Activated CD4-positive, alpha-beta T cell treated with anti-CD3 and anti-CD28 coated beads for 36 hours (primary cell): ENCODE measurements at regions not wholly inside any gene's neighbourhood (a gene's known extent, or its start where the extent isn't known, plus 50 kb on each side); places are given as distances from the start of the nearest gene placed in this dataset.
A peak's percentile ranks its signal among the peaks of the same experiment; 100 is the strongest.

Experiments
- ATAC-seq: fragments of 200-7000 bp; cut with Tn5 transposase; one replicate; pipeline ENCODE4 v1.10.0; 2021; ENCODE audit warnings: mild to moderate bottlenecking, moderate library complexity
- CTCF ChIA-PET: fragments of 350-600 bp; sonication (Branson Sonifier 250); formaldehyde crosslinking; loops from one replicate; lab custom pipeline; 2021; ENCODE audit warnings: antibody characterized with exemption; lab: Charles Lee
- POLR2A ChIA-PET: fragments of 350-600 bp; sonication (Branson Sonifier 250); formaldehyde crosslinking; loops from one replicate; lab custom pipeline; 2021; ENCODE audit warnings: antibody characterized with exemption, inconsistent platforms; lab: Charles Lee
- DNase-seq: peaks from one replicate; pipeline ENCODE4 v3.0.0-alpha.2; 2020
- H3K27ac Mint-ChIP-seq: one replicate; pipeline ENCODE4 v1.8.0; 2021; ENCODE audit warnings: mixed read lengths
- H3K27me3 Mint-ChIP-seq: one replicate; pipeline ENCODE4 v1.8.0; 2021; ENCODE audit warnings: mixed read lengths
- H3K36me3 Mint-ChIP-seq: one replicate; pipeline ENCODE4 v1.8.0; 2021; ENCODE audit warnings: low read depth, mixed read lengths
- H3K4me1 Mint-ChIP-seq: one replicate; pipeline ENCODE4 v1.8.0; 2021; ENCODE audit warnings: mixed read lengths
- H3K4me3 Mint-ChIP-seq: one replicate; pipeline ENCODE4 v1.8.0; 2021; ENCODE audit warnings: mild to moderate bottlenecking, moderate library complexity, mixed read lengths
- H3K9me3 Mint-ChIP-seq: one replicate; pipeline ENCODE4 v1.8.0; 2021; ENCODE audit warnings: low read depth, mixed read lengths
- intact Hi-C, 2 experiments: fragments of 100-400 bp; cut with DNase I in 1 of 2; cut with micrococcal nuclease in 1 of 2; formaldehyde crosslinking; loops; one replicate each; pipeline versions ENCODE4 v1.14.2 to v1.15.1; 2022 to 2024; cut with DNase I, micrococcal nuclease

GRCh38 chr5:158532739-158533138 is 567.0 kb downstream of the EBF1 start:
- Mint-ChIP-seq H3K36me3 (no peaks in the 10 kb centered on the region), H3K27me3 (no peaks in the 10 kb centered on the region), H3K4me3 (no peak overlapping the region), H3K27ac (no peak overlapping the region), H3K9me3 (no peaks in the 10 kb centered on the region), H3K4me1 (no peaks in the 10 kb centered on the region)
- ChIA-PET CTCF (interaction anchor here (0.6 kb wide), 1 partner anchor 8 kb away, joined by 3 read pairs; no protein-coding TSS in a partner anchor), POLR2A (interaction anchor here (0.6 kb wide), 1 partner anchor 62 kb away, joined by 3 read pairs; no protein-coding TSS in a partner anchor)
- no peak for DNase-seq
- ATAC-seq = no peak
- intact Hi-C loops = no loop called here

DNA sequence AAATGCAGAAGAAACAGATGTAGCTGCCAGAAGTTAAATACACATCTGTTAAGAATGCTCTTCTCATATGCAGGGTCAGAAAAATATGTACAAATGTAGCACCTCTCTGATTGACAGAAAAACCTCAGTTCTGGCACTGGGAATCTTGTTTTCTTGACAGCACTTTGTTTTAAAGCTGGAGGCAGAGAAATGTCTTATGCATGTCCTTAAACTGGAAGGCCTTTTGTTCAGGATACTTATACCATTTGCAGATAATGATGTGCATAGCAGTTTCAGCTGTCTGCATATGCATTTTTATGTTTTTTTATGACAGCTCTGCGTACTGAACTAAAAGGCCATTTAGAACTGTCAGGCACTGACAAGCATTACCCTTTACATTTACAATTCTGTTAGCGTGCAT is 567.9 kb downstream of the EBF1 start:
- no peak for ATAC-seq
- no peaks in the 10 kb centered on the region for H3K36me3 Mint-ChIP-seq
- intact Hi-C loops = no loop called here
- DNase-seq = no peak
- no peaks in the 10 kb centered on the region for H3K9me3 Mint-ChIP-seq
- no peak overlapping the region for H3K27ac Mint-ChIP-seq
- no peaks in the 10 kb centered on the region for H3K27me3 Mint-ChIP-seq
- H3K4me3 Mint-ChIP-seq = no peak overlapping the region
- H3K4me1 Mint-ChIP-seq = no peaks in the 10 kb centered on the region
- CTCF ChIA-PET = interaction anchor here (0.6 kb wide), 1 partner anchor 9 kb away, joined by 3 read pairs; no protein-coding TSS in a partner anchor
- POLR2A ChIA-PET = no interaction called here

- ChIA-PET CTCF (interaction anchor here (0.6 kb wide), 1 partner anchor 10 kb away, joined by 5 read pairs; no protein-coding TSS in a partner anchor), POLR2A (no interaction called here)
- Mint-ChIP-seq H3K27ac (no peak overlapping the region), H3K27me3 (no peaks in the 10 kb centered on the region), H3K9me3 (no peaks in the 10 kb centered on the region), H3K4me3 (no peak overlapping the region), H3K36me3 (no peaks in the 10 kb centered on the region), H3K4me1 (no peaks in the 10 kb centered on the region)
- intact Hi-C loops = no loop called here
- DNase-seq (no peak), ATAC-seq (no peak)
Observed at GRCh38 chr5:158530115-158530514, 569.6 kb downstream of the EBF1 start.

DNA sequence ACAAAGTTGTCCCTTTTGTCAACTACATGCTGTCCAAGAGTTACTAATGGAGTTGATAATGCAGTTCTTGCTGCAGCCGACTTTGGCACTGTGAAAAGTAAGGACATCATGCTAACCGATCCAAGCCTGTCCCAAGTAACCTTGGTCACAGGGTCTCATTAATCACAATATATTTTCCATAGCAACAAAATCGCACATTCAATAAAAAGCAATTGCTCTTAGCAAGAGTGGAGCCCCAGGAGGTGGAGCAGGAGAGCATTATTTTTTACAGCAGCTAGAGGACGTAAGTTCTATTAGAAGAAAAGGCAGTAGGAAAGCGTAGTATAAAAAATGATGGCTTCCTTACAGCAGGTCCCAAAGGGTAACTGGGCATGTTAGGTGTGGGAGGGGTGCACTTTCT is 570.3 kb downstream of the EBF1 start:
- no peak overlapping the region for H3K27ac Mint-ChIP-seq
- intact Hi-C loops = no loop called here
- no peaks in the 10 kb centered on the region for H3K27me3 Mint-ChIP-seq
- ATAC-seq (no peak), DNase-seq (no peak)
- H3K4me1 Mint-ChIP-seq = no peaks in the 10 kb centered on the region
- POLR2A ChIA-PET = no interaction called here
- no peaks in the 10 kb centered on the region for H3K9me3 Mint-ChIP-seq
- no peak overlapping the region for H3K4me3 Mint-ChIP-seq
- H3K36me3 Mint-ChIP-seq = no peaks in the 10 kb centered on the region
- CTCF ChIA-PET = no interaction called here

GRCh38 chr5:158525663-158526062 is 574.1 kb downstream of the EBF1 start:
- H3K4me1 Mint-ChIP-seq = peaks cover 3% of the 10 kb centered on the region
- ATAC-seq = no peak
- no peak for DNase-seq
- ChIA-PET POLR2A (no interaction called here), CTCF (no interaction called here)
- intact Hi-C loops = no loop called here
- no peak overlapping the region for H3K27ac Mint-ChIP-seq
- H3K36me3 Mint-ChIP-seq = no peaks in the 10 kb centered on the region
- H3K9me3 Mint-ChIP-seq = no peaks in the 10 kb centered on the region
- H3K27me3 Mint-ChIP-seq = no peaks in the 10 kb centered on the region
- H3K4me3 Mint-ChIP-seq = no peak overlapping the region

- Mint-ChIP-seq H3K27ac (no peak overlapping the region), H3K4me3 (no peak overlapping the region), H3K27me3 (no peaks in the 10 kb centered on the region), H3K9me3 (no peaks in the 10 kb centered on the region), H3K36me3 (no peaks in the 10 kb centered on the region), H3K4me1 (peaks cover 3% of the 10 kb centered on the region)
- intact Hi-C loops = no loop called here
- POLR2A ChIA-PET = no interaction called here
- DNase-seq (no peak), ATAC-seq (no peak)
- CTCF ChIA-PET = interaction anchor here (0.6 to 0.7 kb wide), 2 partner anchors 64 to 628 kb away, joined by 3 to 4 read pairs; no protein-coding TSS in a partner anchor
Observed at GRCh38 chr5:158524070-158524469, 575.6 kb downstream of the EBF1 start.

- no peaks in the 10 kb centered on the region for H3K9me3 Mint-ChIP-seq
- no peak overlapping the region for H3K4me3 Mint-ChIP-seq
- H3K27ac Mint-ChIP-seq = no peak overlapping the region
- H3K4me1 Mint-ChIP-seq = peaks cover 3% of the 10 kb centered on the region
- ATAC-seq (no peak), DNase-seq (no peak)
- ChIA-PET POLR2A (no interaction called here), CTCF (no interaction called here)
- H3K27me3 Mint-ChIP-seq = no peaks in the 10 kb centered on the region
- intact Hi-C loops = no loop called here
- H3K36me3 Mint-ChIP-seq = no peaks in the 10 kb centered on the region
Observed at GRCh38 chr5:158522776-158523175, 576.9 kb downstream of the EBF1 start.

- H3K9me3 Mint-ChIP-seq = no peaks in the 10 kb centered on the region
- H3K27ac Mint-ChIP-seq = no peak overlapping the region
- H3K4me3 Mint-ChIP-seq = no peak overlapping the region
- H3K27me3 Mint-ChIP-seq = no peaks in the 10 kb centered on the region
- POLR2A ChIA-PET = no interaction called here
- no peaks in the 10 kb centered on the region for H3K36me3 Mint-ChIP-seq
- intact Hi-C loops = no loop called here
- ATAC-seq = no peak
- CTCF ChIA-PET = no interaction called here
- H3K4me1 Mint-ChIP-seq = peaks cover 3% of the 10 kb centered on the region
- DNase-seq = no peak
Observed at GRCh38 chr5:158521995-158522394, 577.7 kb downstream of the EBF1 start.

GRCh38 chr5:158519433-158520021 is 580.2 kb downstream of the EBF1 start:
- no peak overlapping the region for H3K4me3 Mint-ChIP-seq
- H3K27me3 Mint-ChIP-seq = no peaks in the 10 kb centered on the region

DNA sequence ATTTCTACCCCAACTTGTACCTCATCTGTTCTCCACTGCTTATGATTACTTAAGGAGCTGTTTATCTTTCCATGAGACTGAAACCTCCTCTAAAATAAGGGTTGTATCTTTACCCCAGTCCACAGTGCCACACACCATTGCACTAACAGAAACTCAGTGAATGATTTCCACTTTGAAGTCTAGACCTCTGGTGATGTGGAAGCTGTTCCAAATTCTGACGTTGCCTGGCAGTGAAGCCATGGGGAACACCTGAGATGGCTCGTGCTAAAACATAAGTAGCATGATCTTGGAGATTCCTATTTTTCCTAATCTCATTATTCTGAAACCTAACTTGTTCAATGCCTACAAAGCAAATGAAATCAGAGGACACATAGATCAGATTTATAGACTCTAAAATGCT is 583.2 kb downstream of the EBF1 start:
- Mint-ChIP-seq H3K4me3 (no peak overlapping the region), H3K36me3 (no peaks in the 10 kb centered on the region), H3K9me3 (no peaks in the 10 kb centered on the region), H3K27me3 (no peaks in the 10 kb centered on the region), H3K4me1 (peaks cover 33% of the 10 kb centered on the region), H3K27ac (no peak overlapping the region)
- ChIA-PET CTCF (no interaction called here), POLR2A (no interaction called here)
- ATAC-seq (no peak), DNase-seq (no peak)
- intact Hi-C loops = no loop called here

More at GRCh38 chr5:158519433-158520021, 580.2 kb downstream of the EBF1 start:
- Mint-ChIP-seq H3K27ac (no peak overlapping the region), H3K36me3 (no peaks in the 10 kb centered on the region), H3K9me3 (no peaks in the 10 kb centered on the region), H3K4me1 (peaks cover 9% of the 10 kb centered on the region)
- CTCF ChIA-PET = no interaction called here
- DNase-seq (no peak), ATAC-seq (no peak)
- POLR2A ChIA-PET = no interaction called here
- intact Hi-C loops = no loop called here

- no peak overlapping the region for H3K27ac Mint-ChIP-seq
- intact Hi-C loops = no loop called here
- ATAC-seq = no peak
- POLR2A ChIA-PET = no interaction called here
- H3K4me1 Mint-ChIP-seq = peaks cover 37% of the 10 kb centered on the region
- no peak for DNase-seq
- no peaks in the 10 kb centered on the region for H3K9me3 Mint-ChIP-seq
- no peak overlapping the region for H3K4me3 Mint-ChIP-seq
- no peaks in the 10 kb centered on the region for H3K36me3 Mint-ChIP-seq
- CTCF ChIA-PET = no interaction called here
- H3K27me3 Mint-ChIP-seq = no peaks in the 10 kb centered on the region
Observed at GRCh38 chr5:158514986-158515359, 584.7 kb downstream of the EBF1 start.

DNA sequence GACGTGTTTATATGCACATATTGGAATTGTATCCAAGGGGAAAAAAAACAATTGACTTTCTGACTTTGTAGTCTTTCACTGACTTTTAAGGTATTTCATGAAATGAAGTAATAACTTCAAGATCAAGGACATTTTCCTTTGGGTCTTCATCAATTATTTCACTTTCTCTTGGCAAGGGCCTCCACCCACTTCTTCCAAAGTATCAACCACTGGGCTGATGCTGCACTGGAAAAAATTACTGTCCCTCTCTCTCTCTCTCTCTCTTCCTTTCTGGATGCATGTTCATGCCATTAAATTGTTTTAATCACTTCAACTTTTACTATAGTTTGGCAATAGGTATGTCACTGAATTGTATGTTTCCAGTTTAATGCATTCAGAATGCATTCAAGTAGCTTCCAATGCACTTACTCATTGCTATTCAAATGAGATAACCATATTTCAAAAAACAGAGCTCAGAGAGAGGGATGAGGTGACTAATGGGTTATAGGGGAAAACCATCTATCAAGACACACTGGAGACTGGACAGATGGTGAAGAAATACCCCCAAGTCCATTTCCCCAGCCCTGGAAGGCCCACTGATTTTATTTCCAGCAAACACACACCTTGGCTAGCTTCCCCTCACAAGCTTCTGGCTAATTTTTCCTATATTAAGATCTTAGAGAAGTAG is 585.3 kb downstream of the EBF1 start:
- Mint-ChIP-seq H3K27ac (peak overlapping the region; percentile 43), H3K4me3 (no peak overlapping the region), H3K4me1 (peaks cover 37% of the 10 kb centered on the region), H3K36me3 (no peaks in the 10 kb centered on the region), H3K9me3 (no peaks in the 10 kb centered on the region), H3K27me3 (no peaks in the 10 kb centered on the region)
- ATAC-seq = peak; percentile 75
- POLR2A ChIA-PET = no interaction called here
- intact Hi-C loops = no loop called here
- peak; percentile 7 for DNase-seq
- CTCF ChIA-PET = no interaction called here
